H1 (cell line): ENCODE measurements at regions not wholly inside any gene's neighbourhood (a gene's known extent, or its start where the extent isn't known, plus 50 kb on each side); places are given as distances from the start of the nearest gene placed in this dataset.

ENCODE experiments used
- CTCF ChIA-PET: fragments of 300-600 bp; sonication (Branson Sonifier 250); formaldehyde crosslinking; loops from one replicate; lab custom pipeline; 2021; ENCODE audit not compliant: partially characterized antibody; lab: Charles Lee
- POLR2A ChIA-PET: fragments of 300-600 bp; sonication (Branson Sonifier 250); formaldehyde crosslinking; loops from one replicate; lab custom pipeline; 2021; ENCODE audit warnings: inconsistent platforms; ENCODE audit not compliant: partially characterized antibody; lab: Charles Lee
- DNase-seq, 2 experiments: peaks; one replicate each; pipeline versions ENCODE4 v3.0.0 to v3.0.0-alpha.2; 2010 to 2022; ENCODE audit warnings: low spot score in 2 of 2, low read depth in 1 of 2, mixed read lengths in 1 of 2
- FAIRE-seq: peaks from 2 replicates; lab custom pipeline; 2011; peaks lifted over from hg19 to GRCh38; lab: Jason Lieb, UNC
- H2AFZ ChIP-seq: 2 replicates; pipeline ENCODE4 v1.8.1; 2012; ENCODE audit warnings: low read length, inconsistent platforms
- H2AK5ac ChIP-seq: 2 replicates; pipeline ENCODE4 v1.6.1; 2013; ENCODE audit warnings: low read depth, low read length
- H2BK120ac ChIP-seq: replicated peaks from 2 replicates; pipeline ENCODE3; 2013; ENCODE audit warnings: low read depth, low read length, inconsistent platforms
- H2BK12ac ChIP-seq: 2 replicates; pipeline ENCODE4 v1.6.1; 2013; ENCODE audit warnings: low read depth, low read length
- H2BK15ac ChIP-seq: 2 replicates; pipeline ENCODE4 v1.6.1; 2013; ENCODE audit warnings: low read length
- H2BK20ac ChIP-seq: 2 replicates; pipeline ENCODE4 v1.6.1; 2013; ENCODE audit warnings: low read length
- H2BK5ac ChIP-seq: 2 replicates; pipeline ENCODE4 v1.6.1; 2013; ENCODE audit warnings: low read depth, low read length
- H3K14ac ChIP-seq: 2 replicates; pipeline ENCODE4 v1.6.1; 2013; ENCODE audit warnings: inconsistent platforms; ENCODE audit not compliant: insufficient read length
- H3K18ac ChIP-seq: 2 replicates; pipeline ENCODE4 v1.6.1; 2013; ENCODE audit warnings: low read length; ENCODE audit errors: extremely low read depth
- H3K23ac ChIP-seq: 2 replicates; pipeline ENCODE4 v1.6.1; 2013; ENCODE audit warnings: inconsistent platforms; ENCODE audit not compliant: insufficient read length
- H3K23me2 ChIP-seq: 2 replicates; pipeline ENCODE4 v1.6.1; 2013; ENCODE audit warnings: low read depth, low read length
- H3K27ac ChIP-seq: 2 replicates; pipeline ENCODE4 v1.6.1; 2011; ENCODE audit warnings: low read depth, low read length, inconsistent platforms
- H3K27me3 ChIP-seq, 4 experiments: replicated peaks in 1 of 4; 1 replicate in 1 of 4; 2 replicates in 3 of 4; pipeline versions ENCODE4 v1.6.1 to v1.8.1; 2011 to 2013; ENCODE audit warnings: low read length in 3 of 4, mild to moderate bottlenecking in 3 of 4, inconsistent platforms in 2 of 4, mixed read lengths in 2 of 4, moderate library complexity in 1 of 4; ENCODE audit not compliant: control insufficient read depth in 3 of 4, insufficient read depth in 3 of 4; ENCODE audit errors: extremely low read depth in 1 of 4
- H3K36me3 ChIP-seq, 4 experiments: 2 replicates each; pipeline versions ENCODE4 v1.6.1 to v1.8.1; 2011 to 2013; ENCODE audit warnings: mild to moderate bottlenecking in 4 of 4, low read length in 3 of 4, moderate library complexity in 2 of 4, control low read depth in 1 of 4, inconsistent platforms in 1 of 4; ENCODE audit not compliant: insufficient read depth in 4 of 4, control insufficient read depth in 2 of 4
- H3K4ac ChIP-seq: replicated peaks from 2 replicates; pipeline ENCODE3; 2013; ENCODE audit warnings: low read length, low read depth, mixed read lengths, inconsistent platforms; ENCODE audit not compliant: insufficient read length
- H3K4me1 ChIP-seq, 4 experiments: replicated peaks in 1 of 4; 1 replicate in 1 of 4; 2 replicates in 3 of 4; pipeline versions ENCODE4 v1.6.1 to v1.8.1; 2011 to 2013; ENCODE audit warnings: low read length in 3 of 4, inconsistent platforms in 2 of 4, mixed read lengths in 1 of 4; ENCODE audit not compliant: insufficient read depth in 4 of 4, control insufficient read depth in 3 of 4
- H3K4me2 ChIP-seq, 2 experiments: 2 replicates each; pipeline versions ENCODE4 v1.6.1 to v1.8.1; 2011 to 2013; ENCODE audit warnings: low read depth in 2 of 2, low read length in 2 of 2, control low read depth in 1 of 2, inconsistent platforms in 1 of 2, mild to moderate bottlenecking in 1 of 2; ENCODE audit not compliant: insufficient read depth in 1 of 2
- H3K4me3 ChIP-seq, 4 experiments: fragments of 200-600, 300-600 bp in 1 of 4; sonication (generic), shearing (Covaris generic), sonication (Bioruptor Twin) in 1 of 4; 2 replicates each; pipeline versions ENCODE4 v1.5.1 to v1.8.1; 2011 to 2016; ENCODE audit warnings: low read length in 4 of 4, low read depth in 3 of 4, control low read depth in 2 of 4, inconsistent platforms in 2 of 4, mild to moderate bottlenecking in 2 of 4, mixed read lengths in 1 of 4, moderate library complexity in 1 of 4; ENCODE audit not compliant: insufficient read depth in 2 of 4; ENCODE audit errors: extremely low read depth in 1 of 4
- H3K56ac ChIP-seq: replicated peaks from 2 replicates; pipeline ENCODE3; 2013; ENCODE audit warnings: low read depth, mild to moderate bottlenecking, mixed read lengths, low read length, inconsistent platforms; ENCODE audit not compliant: insufficient read length
- H3K79me1 ChIP-seq: 2 replicates; pipeline ENCODE4 v1.6.1; 2013; ENCODE audit warnings: low read depth, low read length, control low read depth
- H3K79me2 ChIP-seq, 2 experiments: 2 replicates each; pipeline versions ENCODE4 v1.6.1 to v1.8.1; 2012 to 2013; ENCODE audit warnings: low read length in 2 of 2, mild to moderate bottlenecking in 2 of 2, inconsistent platforms in 1 of 2; ENCODE audit not compliant: insufficient read depth in 2 of 2, control insufficient read depth in 1 of 2
- H3K9ac ChIP-seq, 4 experiments: replicated peaks in 1 of 4; 1 replicate in 1 of 4; 2 replicates in 3 of 4; pipeline versions ENCODE4 v1.6.1 to v1.8.1; 2011 to 2013; ENCODE audit warnings: low read depth in 3 of 4, low read length in 3 of 4, control low read depth in 2 of 4, mild to moderate bottlenecking in 2 of 4, moderate library complexity in 2 of 4, inconsistent platforms in 1 of 4; ENCODE audit errors: extremely low read depth in 1 of 4
- H3K9me3 ChIP-seq, 2 experiments: 2 replicates each; pipeline versions ENCODE4 v1.6.1 to v1.8.1; 2012 to 2013; ENCODE audit warnings: mild to moderate bottlenecking in 2 of 2, moderate library complexity in 2 of 2, control low read depth in 1 of 2, inconsistent platforms in 1 of 2, low read depth in 1 of 2, low read length in 1 of 2, mixed read lengths in 1 of 2; ENCODE audit not compliant: insufficient read depth in 2 of 2
- H4K20me1 ChIP-seq, 2 experiments: replicated peaks in 1 of 2; 2 replicates each; pipeline versions ENCODE3 to v1.8.1; 2011 to 2013; ENCODE audit warnings: inconsistent platforms in 2 of 2, low read length in 2 of 2, mild to moderate bottlenecking in 1 of 2; ENCODE audit not compliant: insufficient read depth in 2 of 2, control insufficient read depth in 1 of 2
- H4K5ac ChIP-seq: 2 replicates; pipeline ENCODE4 v1.6.1; 2013; ENCODE audit warnings: low read length, low read depth, mixed read lengths, inconsistent platforms; ENCODE audit not compliant: insufficient read length
- H4K8ac ChIP-seq: 2 replicates; pipeline ENCODE4 v1.8.0; 2013; ENCODE audit warnings: mild to moderate bottlenecking, moderate library complexity, low read length, inconsistent platforms; ENCODE audit not compliant: insufficient read depth; ENCODE audit errors: extremely low read depth
- H4K91ac ChIP-seq: replicated peaks from 2 replicates; pipeline ENCODE3; 2013; ENCODE audit warnings: low read length, mixed read lengths, inconsistent platforms; ENCODE audit not compliant: insufficient read length
- RAD21 ChIP-seq, 2 experiments: IDR thresholded peaks in 1 of 2; conservative IDR thresholded peaks in 1 of 2; 2 replicates each; pipeline ENCODE4 v1.6.1; 2011; ENCODE audit warnings: low read depth in 2 of 2, low read length in 2 of 2, improper control_type of control experiment in 1 of 2, inconsistent platforms in 1 of 2, mild to moderate bottlenecking in 1 of 2, moderate library complexity in 1 of 2
- RBBP5 ChIP-seq: IDR thresholded peaks from 2 replicates; pipeline ENCODE4 v1.7.1; 2012; ENCODE audit warnings: low read depth, mild to moderate bottlenecking, inconsistent platforms, low read length, moderate library complexity, borderline replicate concordance
- WGBS, 2 experiments: shearing (Covaris generic) in 1 of 2; methylation state at CpG; one replicate each; pipeline versions ENCODE4 v1.1.6 to v1.1.7; 2013 to 2015; ENCODE audit warnings: low lambda C conversion rate in 2 of 2, mixed read lengths in 2 of 2, inconsistent platforms in 1 of 2, low coverage in 1 of 2, missing lambda C conversion rate in 1 of 2; ENCODE audit not compliant: insufficient replicate concordance in 2 of 2, insufficient coverage in 1 of 2, insufficient read length in 1 of 2; ENCODE audit errors: extremely low coverage in 1 of 2, missing lambda C conversion rate in 1 of 2; 5-methylcytosine and 5-hydroxymethylcytosine counted together

- no peak for DNase-seq
- no peak overlapping the region for H3K4me2 ChIP-seq
- H2BK5ac ChIP-seq: no peak overlapping the region
- no peak overlapping the region for H2BK15ac ChIP-seq
- H3K14ac ChIP-seq: no peak overlapping the region
- H3K9me3 ChIP-seq: no peaks in the 10 kb centered on the region
- H3K36me3 ChIP-seq: no peaks in the 10 kb centered on the region
- no peak overlapping the region for H3K4me3 ChIP-seq
- no peak overlapping the region for H2BK120ac ChIP-seq
- no peak overlapping the region for H3K27ac ChIP-seq
- H4K20me1 ChIP-seq: no peaks in the 10 kb centered on the region
- H4K5ac ChIP-seq: no peak overlapping the region
- H2BK20ac ChIP-seq: no peak overlapping the region
- H4K8ac ChIP-seq: no peak overlapping the region
- H2BK12ac ChIP-seq: no peak overlapping the region
- ChIA-PET CTCF (interaction anchor here (1.0 to 1.4 kb wide), 4 partner anchors 10 to 318 kb away, joined by 3 to 4 read pairs (median 3); no protein-coding TSS in a partner anchor), POLR2A (no interaction called here)
- H3K79me1 ChIP-seq: no peaks in the 10 kb centered on the region
- H3K4me1 ChIP-seq: no peaks in the 10 kb centered on the region
- no peak overlapping the region for H4K91ac ChIP-seq
- no peaks in the 10 kb centered on the region for H3K27me3 ChIP-seq
- no peak for FAIRE-seq
- TF ChIP-seq RAD21 (IDR thresholded peaks at IDR 0.05 in 1 of 2, conservative IDR thresholded peaks at IDR 0.05 in 1 of 2; ENCODE audit: low read depth in 2 of 2, low read length in 2 of 2) (peak in 1 of 2 experiments; percentile 6; a peak in 1 of 4 replicates), RBBP5 (no peak)
- H3K23ac ChIP-seq: no peak overlapping the region
- 88% methylated on average over 5 of the region's 5 CpGs; no CpG with 5 or more reads in 1 of the 2 experiments for WGBS, 2 experiments
- H3K79me2 ChIP-seq: no peaks in the 10 kb centered on the region
- H3K4ac ChIP-seq: no peak overlapping the region
- no peak overlapping the region for H2AFZ ChIP-seq
- H3K23me2 ChIP-seq: no peaks in the 10 kb centered on the region
- H3K56ac ChIP-seq: no peak overlapping the region
- H2AK5ac ChIP-seq: no peak overlapping the region
- H3K18ac ChIP-seq: no peak overlapping the region
- H3K9ac ChIP-seq: no peak overlapping the region
These were observed 185.3 kb upstream of the RAB6C start for GRCh38 chr2:129794116-129794515.
